T-helper 2 cell treated with Interferon-gamma antibody and Interleukin-4, amounts not matched to agents 5 μg/mL and 100 μg/mL, for 36 hours (primary cell): ENCODE measurements at regions not wholly inside any gene's neighbourhood (a gene's known extent, or its start where the extent isn't known, plus 50 kb on each side); places are given as distances from the start of the nearest gene placed in this dataset.

Source experiments
- DNase-seq: peaks from one replicate; pipeline ENCODE4 v3.0.0; 2021; ENCODE audit warnings: low spot score
- H3K27ac Mint-ChIP-seq: one replicate; pipeline ENCODE4 v1.8.0; 2021; ENCODE audit warnings: mild to moderate bottlenecking, mixed read lengths
- H3K27me3 Mint-ChIP-seq: one replicate; pipeline ENCODE4 v1.8.0; 2021; ENCODE audit warnings: low read depth, mixed read lengths
- H3K36me3 Mint-ChIP-seq: one replicate; pipeline ENCODE4 v1.8.0; 2021; ENCODE audit warnings: low read depth, mixed read lengths
- H3K4me1 Mint-ChIP-seq: one replicate; pipeline ENCODE4 v1.8.0; 2021; ENCODE audit warnings: low read depth, mixed read lengths
- H3K4me3 Mint-ChIP-seq: one replicate; pipeline ENCODE4 v1.8.0; 2022; ENCODE audit warnings: mild to moderate bottlenecking, moderate library complexity, mixed read lengths
- H3K9me3 Mint-ChIP-seq: one replicate; pipeline ENCODE4 v1.8.0; 2021; ENCODE audit warnings: mixed read lengths

DNA sequence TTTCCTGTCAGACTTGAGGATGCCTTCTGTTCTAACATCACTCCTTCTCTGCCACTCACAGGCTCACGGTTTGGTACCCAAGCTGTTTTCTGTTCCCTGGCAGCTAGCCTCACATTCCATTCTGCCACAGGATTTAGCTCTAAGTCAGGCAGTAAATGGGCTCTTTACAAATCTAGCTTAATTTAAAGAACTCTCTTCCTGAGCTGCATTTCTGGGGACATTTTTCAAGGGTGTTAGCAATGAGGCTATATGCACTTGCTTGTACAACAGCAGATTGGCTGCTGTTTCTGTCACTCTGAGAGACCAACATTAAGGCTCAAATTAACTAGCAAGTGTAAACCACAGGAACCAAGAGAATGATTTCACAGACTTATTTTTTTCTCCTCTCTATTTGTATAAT, 337.8 kb upstream of the NOCT start:
- H3K36me3 Mint-ChIP-seq = no peaks in the 10 kb centered on the region

DNA sequence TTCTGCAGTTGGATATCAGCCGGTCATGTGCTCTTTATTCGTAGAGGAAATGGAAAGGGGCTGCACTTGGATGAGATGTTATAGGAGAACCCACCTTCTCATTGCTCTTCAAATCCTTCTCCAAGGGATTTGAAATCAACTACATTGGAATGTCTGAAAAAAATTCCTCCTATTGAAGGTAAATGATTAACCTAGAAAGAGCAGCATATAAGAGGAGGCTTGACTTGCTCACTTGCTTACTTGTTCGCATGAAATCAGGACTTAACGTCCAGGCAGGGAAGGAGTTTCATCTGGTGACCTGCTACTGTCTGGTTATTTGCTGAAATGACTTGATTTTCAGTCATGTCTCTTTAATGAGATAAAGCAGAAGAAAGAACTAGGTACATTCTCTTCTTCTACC, 338.4 kb upstream of the NOCT start:
- Mint-ChIP-seq H3K4me1 (no peaks in the 10 kb centered on the region), H3K27me3 (peaks cover 3% of the 10 kb centered on the region), H3K36me3 (no peaks in the 10 kb centered on the region), H3K9me3 (no peaks in the 10 kb centered on the region), H3K27ac (no peak overlapping the region), H3K4me3 (no peak overlapping the region)
- DNase-seq = no peak

More for the DNA sequence above, 337.8 kb upstream of the NOCT start:
- DNase-seq = no peak
- Mint-ChIP-seq H3K27me3 (peaks cover 5% of the 10 kb centered on the region), H3K4me1 (no peaks in the 10 kb centered on the region), H3K4me3 (no peak overlapping the region), H3K9me3 (no peaks in the 10 kb centered on the region), H3K27ac (no peak overlapping the region)

DNA sequence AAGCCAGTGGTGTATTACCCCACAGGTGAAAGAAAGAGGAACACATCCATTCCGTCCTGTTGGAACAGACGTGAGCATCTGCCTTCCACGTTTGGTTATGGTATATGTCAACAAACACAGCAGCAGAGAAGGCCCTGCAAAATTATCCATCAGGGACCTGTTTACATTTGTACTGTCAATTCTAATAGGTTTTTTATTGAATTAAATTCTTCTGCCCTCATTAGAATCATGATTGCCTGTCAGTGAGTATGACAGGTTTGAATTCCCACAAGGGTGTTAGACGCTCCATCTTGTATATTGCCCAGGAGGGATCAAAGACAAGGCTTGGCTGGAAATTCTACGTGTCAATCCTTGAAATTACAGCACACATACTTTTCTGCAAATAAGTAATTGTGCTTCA, 339.9 kb upstream of the NOCT start:
- Mint-ChIP-seq H3K36me3 (no peaks in the 10 kb centered on the region), H3K4me3 (no peak overlapping the region), H3K9me3 (no peaks in the 10 kb centered on the region), H3K27ac (no peak overlapping the region), H3K27me3 (peaks cover 2% of the 10 kb centered on the region), H3K4me1 (no peaks in the 10 kb centered on the region)
- no peak for DNase-seq

DNA sequence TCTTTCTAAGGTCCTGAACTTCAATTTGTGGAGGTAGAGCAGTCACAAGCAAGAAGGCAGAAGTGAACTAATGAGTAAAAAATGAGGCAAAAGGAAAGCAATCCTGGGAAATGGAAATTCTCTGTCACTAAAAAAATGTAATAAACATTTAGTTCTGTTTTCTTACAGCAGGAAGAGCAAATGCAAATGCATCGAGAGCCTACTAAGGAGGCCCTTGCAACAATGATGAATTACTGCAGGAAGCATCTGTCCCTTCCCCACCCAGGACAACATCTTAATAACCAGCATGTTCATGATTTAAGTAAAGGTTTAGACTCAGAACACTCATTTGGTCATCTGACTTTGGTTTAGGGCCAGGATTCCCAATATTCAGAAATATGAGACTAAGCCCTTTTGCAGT, 341.4 kb upstream of the NOCT start:
- no peak overlapping the region for H3K27ac Mint-ChIP-seq
- H3K4me1 Mint-ChIP-seq = no peaks in the 10 kb centered on the region
- H3K27me3 Mint-ChIP-seq = peaks cover 2% of the 10 kb centered on the region
- no peak overlapping the region for H3K4me3 Mint-ChIP-seq
- H3K36me3 Mint-ChIP-seq = no peaks in the 10 kb centered on the region
- no peaks in the 10 kb centered on the region for H3K9me3 Mint-ChIP-seq
- DNase-seq = no peak

- no peak for DNase-seq
- Mint-ChIP-seq H3K36me3 (no peaks in the 10 kb centered on the region), H3K9me3 (no peaks in the 10 kb centered on the region), H3K27me3 (peaks cover 2% of the 10 kb centered on the region), H3K4me3 (no peak overlapping the region), H3K27ac (no peak overlapping the region), H3K4me1 (no peaks in the 10 kb centered on the region)
Measured at GRCh38 chr4:138673053-138673452, 342.5 kb upstream of the NOCT start.

GRCh38 chr4:138672393-138672976, 343.1 kb upstream of the NOCT start:
- H3K27ac Mint-ChIP-seq = no peak overlapping the region
- no peaks in the 10 kb centered on the region for H3K36me3 Mint-ChIP-seq
- H3K4me3 Mint-ChIP-seq = no peak overlapping the region
- no peaks in the 10 kb centered on the region for H3K4me1 Mint-ChIP-seq
- H3K27me3 Mint-ChIP-seq = peaks cover 2% of the 10 kb centered on the region
- H3K9me3 Mint-ChIP-seq = no peaks in the 10 kb centered on the region
- DNase-seq = no peak

DNA sequence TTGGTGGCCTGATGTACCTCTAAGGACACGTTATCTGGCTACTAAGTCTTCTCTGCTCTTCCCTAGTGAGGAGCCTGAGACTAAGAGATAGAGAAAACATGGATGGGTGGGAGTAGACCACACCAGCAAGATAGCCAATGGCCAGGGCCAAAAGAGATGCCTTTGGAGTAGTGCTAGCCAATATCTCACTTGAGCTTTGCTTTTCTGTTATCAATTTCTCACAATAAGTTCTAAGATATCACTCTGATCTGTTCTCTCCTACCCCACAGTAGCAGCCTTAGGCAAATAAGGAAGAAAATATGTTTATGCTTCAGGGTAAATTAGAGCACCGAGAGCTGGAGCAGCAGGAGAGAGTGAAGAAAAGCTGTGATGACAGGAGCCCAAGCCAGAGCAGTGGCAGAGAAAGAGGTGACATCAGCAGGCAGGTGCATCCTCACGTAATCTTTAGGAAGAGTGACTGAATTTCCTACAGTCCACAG, 343.9 kb upstream of the NOCT start:
- Mint-ChIP-seq H3K27me3 (peaks cover 2% of the 10 kb centered on the region), H3K36me3 (no peaks in the 10 kb centered on the region), H3K9me3 (no peaks in the 10 kb centered on the region), H3K4me1 (no peaks in the 10 kb centered on the region), H3K4me3 (no peak overlapping the region), H3K27ac (no peak overlapping the region)
- no peak for DNase-seq

DNA sequence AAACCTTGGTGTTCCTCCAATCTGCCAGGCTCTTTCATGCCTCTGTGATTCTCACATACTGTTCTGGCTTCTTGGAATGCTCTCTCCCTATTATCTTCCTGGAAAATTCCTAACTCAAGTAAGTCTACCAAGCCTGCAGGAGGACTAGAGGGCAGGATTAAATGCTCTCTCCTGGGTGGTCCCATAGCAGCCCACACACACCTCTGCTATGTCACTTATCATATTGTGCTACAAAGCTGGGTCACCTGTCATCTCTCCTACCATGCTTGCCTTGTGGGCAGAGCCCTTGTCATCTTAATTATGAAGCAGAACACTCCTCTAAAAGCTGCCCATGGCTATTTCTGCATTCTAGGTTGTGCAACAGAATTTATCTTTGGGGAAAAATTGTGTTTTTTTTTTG, 344.5 kb upstream of the NOCT start:
- H3K9me3 Mint-ChIP-seq = no peaks in the 10 kb centered on the region
- no peak for DNase-seq
- H3K36me3 Mint-ChIP-seq = no peaks in the 10 kb centered on the region
- H3K4me1 Mint-ChIP-seq = no peaks in the 10 kb centered on the region
- no peak overlapping the region for H3K27ac Mint-ChIP-seq
- peaks cover 2% of the 10 kb centered on the region for H3K27me3 Mint-ChIP-seq
- no peak overlapping the region for H3K4me3 Mint-ChIP-seq

GRCh38 chr4:138670681-138671080, 344.9 kb upstream of the NOCT start:
- H3K4me3 Mint-ChIP-seq = no peak overlapping the region
- H3K27me3 Mint-ChIP-seq = peaks cover 2% of the 10 kb centered on the region
- no peak overlapping the region for H3K27ac Mint-ChIP-seq
- DNase-seq = no peak
- no peaks in the 10 kb centered on the region for H3K36me3 Mint-ChIP-seq
- no peaks in the 10 kb centered on the region for H3K4me1 Mint-ChIP-seq
- no peaks in the 10 kb centered on the region for H3K9me3 Mint-ChIP-seq

DNA sequence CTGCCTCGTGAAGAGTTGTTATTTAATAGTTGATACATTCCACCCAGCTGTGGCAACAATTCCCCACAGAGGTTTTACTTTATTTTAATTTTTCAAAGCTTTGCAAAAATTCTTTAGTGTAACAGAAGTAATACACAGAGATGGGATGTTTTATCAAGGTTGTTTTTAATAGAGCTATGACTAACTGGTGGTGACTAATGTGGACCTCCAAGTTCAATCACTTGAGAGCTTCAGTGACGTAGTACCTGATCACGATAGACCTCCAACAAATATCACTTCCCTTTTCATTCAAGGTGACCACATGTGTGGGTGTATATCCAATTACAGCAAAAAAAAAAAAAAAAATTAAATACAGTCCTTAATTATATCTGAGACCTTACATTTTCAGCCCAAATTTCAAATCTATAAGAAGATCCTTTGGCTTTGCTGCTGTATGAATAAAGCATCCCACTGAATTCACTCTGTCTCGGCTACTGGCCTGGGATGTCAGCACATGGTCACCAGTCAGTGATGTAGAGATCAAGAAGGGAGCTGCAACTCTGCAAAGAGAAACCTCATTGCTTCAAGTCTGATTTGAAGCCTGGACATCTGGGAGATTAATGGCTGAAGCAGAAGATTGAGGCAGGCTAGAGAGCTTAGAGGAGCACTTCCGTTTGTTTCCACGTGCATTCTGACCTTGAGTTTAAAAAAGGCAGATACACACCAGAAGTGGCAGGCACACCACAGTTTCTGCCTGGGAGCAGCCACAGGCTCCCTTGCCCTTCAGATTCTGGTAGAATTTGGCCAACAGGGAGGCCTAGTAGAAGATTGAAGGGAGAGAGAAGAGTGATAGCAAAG, 345.9 kb upstream of the NOCT start:
- DNase-seq = no peak
- Mint-ChIP-seq H3K36me3 (no peaks in the 10 kb centered on the region), H3K27ac (no peak overlapping the region), H3K4me3 (no peak overlapping the region), H3K27me3 (peaks cover 2% of the 10 kb centered on the region), H3K4me1 (no peaks in the 10 kb centered on the region), H3K9me3 (no peaks in the 10 kb centered on the region)

- no peaks in the 10 kb centered on the region for H3K36me3 Mint-ChIP-seq
- no peak overlapping the region for H3K4me3 Mint-ChIP-seq
- no peak for DNase-seq
- H3K4me1 Mint-ChIP-seq = no peaks in the 10 kb centered on the region
- no peak overlapping the region for H3K27ac Mint-ChIP-seq
- H3K27me3 Mint-ChIP-seq = no peaks in the 10 kb centered on the region
- no peaks in the 10 kb centered on the region for H3K9me3 Mint-ChIP-seq
Measured at GRCh38 chr4:138668309-138668708, 347.3 kb upstream of the NOCT start.

GRCh38 chr4:138666366-138666765, 349.2 kb upstream of the NOCT start:
- Mint-ChIP-seq H3K27me3 (no peaks in the 10 kb centered on the region), H3K27ac (no peak overlapping the region), H3K4me1 (no peaks in the 10 kb centered on the region), H3K4me3 (no peak overlapping the region), H3K36me3 (no peaks in the 10 kb centered on the region), H3K9me3 (no peaks in the 10 kb centered on the region)
- DNase-seq = no peak

GRCh38 chr4:138665851-138666250, 349.7 kb upstream of the NOCT start:
- DNase-seq = no peak
- Mint-ChIP-seq H3K9me3 (no peaks in the 10 kb centered on the region), H3K36me3 (no peaks in the 10 kb centered on the region), H3K4me1 (no peaks in the 10 kb centered on the region), H3K27ac (no peak overlapping the region), H3K4me3 (no peak overlapping the region), H3K27me3 (no peaks in the 10 kb centered on the region)

GRCh38 chr4:138663883-138664282, 351.7 kb upstream of the NOCT start:
- H3K9me3 Mint-ChIP-seq = no peaks in the 10 kb centered on the region
- no peaks in the 10 kb centered on the region for H3K36me3 Mint-ChIP-seq
- no peak overlapping the region for H3K4me3 Mint-ChIP-seq
- no peak overlapping the region for H3K27ac Mint-ChIP-seq
- H3K4me1 Mint-ChIP-seq = no peaks in the 10 kb centered on the region
- DNase-seq = no peak
- peaks cover 2% of the 10 kb centered on the region for H3K27me3 Mint-ChIP-seq
